ENCODE measurements at regions not wholly inside any gene's neighbourhood (a gene's known extent, or its start where the extent isn't known, plus 50 kb on each side); places are given as distances from the start of the nearest gene placed in this dataset.

GRCh38 chr18:46388286-46388685, 268.7 kb downstream of the LOXHD1 start:
- H3K4me3 ChIP-seq = no peak overlapping the region
- no peak for DNase-seq (ENCODE audit: low read depth, low spot score)
- H3K36me3 ChIP-seq (ENCODE audit: insufficient read depth, low read length) = no peaks in the 10 kb centered on the region
- no peak overlapping the region for H3K27ac ChIP-seq
- H3K9me3 ChIP-seq (ENCODE audit: low read depth, low read length) = no peaks in the 10 kb centered on the region
- no peak overlapping the region for H3K9ac ChIP-seq (ENCODE audit: insufficient read length)
- TF ChIP-seq POLR2AphosphoS5 (IDR thresholded peaks at IDR 0.05; ENCODE audit: borderline replicate concordance, low read depth, low read length) = no peak
- no peak for TF ChIP-seq FOXP2 (optimal IDR thresholded peaks at IDR 0.05; ENCODE audit: control extremely low read depth, extremely low read length, insufficient read depth)
- no peak for TF ChIP-seq EZH2 (IDR thresholded peaks at IDR 0.05)

DNA sequence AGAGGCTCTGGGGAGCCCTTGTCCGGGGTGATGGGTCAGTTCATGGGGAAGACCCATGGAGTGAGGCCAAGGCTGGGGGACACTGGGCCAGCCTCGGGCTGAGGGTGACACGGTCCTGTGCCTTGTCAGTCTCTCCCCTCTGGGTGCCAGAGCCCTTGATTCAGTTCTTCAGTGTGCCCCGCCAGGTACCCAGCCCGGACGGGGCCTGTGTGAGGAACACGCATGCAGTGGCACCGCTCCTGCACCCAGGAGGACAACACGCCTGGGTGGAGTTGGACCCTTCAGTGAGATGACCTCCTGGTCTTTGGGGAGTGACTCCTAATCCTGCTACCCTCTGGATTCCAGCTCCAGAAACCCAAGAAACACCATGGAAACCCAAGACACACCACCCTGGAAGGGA, 264.4 kb downstream of the LOXHD1 start:
- H3K4me3 ChIP-seq = no peak overlapping the region
- no peaks in the 10 kb centered on the region for H3K9me3 ChIP-seq (ENCODE audit: low read depth, low read length)
- no peak overlapping the region for H3K27ac ChIP-seq
- DNase-seq (ENCODE audit: low read depth, low spot score) = no peak
- no peaks in the 10 kb centered on the region for H3K36me3 ChIP-seq (ENCODE audit: insufficient read depth, low read length)
- TF ChIP-seq POLR2AphosphoS5 (IDR thresholded peaks at IDR 0.05; ENCODE audit: borderline replicate concordance, low read depth, low read length) (no peak), FOXP2 (optimal IDR thresholded peaks at IDR 0.05; ENCODE audit: control extremely low read depth, extremely low read length, insufficient read depth) (no peak), EZH2 (IDR thresholded peaks at IDR 0.05) (no peak)
- no peak overlapping the region for H3K9ac ChIP-seq (ENCODE audit: insufficient read length)

DNA sequence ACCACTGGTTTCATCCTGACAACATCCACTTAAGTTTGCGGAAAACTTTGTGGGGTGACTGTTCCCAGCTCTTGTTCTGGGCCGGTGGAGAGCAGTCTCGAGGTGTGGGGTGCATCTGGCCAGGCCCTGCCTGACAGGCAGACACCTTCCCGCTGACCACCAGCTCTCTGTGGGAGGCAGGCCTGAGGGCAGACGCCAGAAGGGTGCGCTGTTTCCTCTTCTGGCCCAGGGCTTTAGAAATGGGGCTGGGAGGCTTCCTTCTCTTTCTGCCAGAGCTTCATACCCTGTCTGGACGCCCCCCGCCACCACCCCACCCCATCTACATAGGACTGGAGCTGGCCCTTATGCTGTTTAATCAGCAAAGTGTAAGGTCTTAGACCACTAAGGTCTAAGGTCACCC, 263.8 kb downstream of the LOXHD1 start:
- Histone ChIP-seq H3K9ac (ENCODE audit: insufficient read length) (no peak overlapping the region), H3K27ac (no peak overlapping the region), H3K9me3 (ENCODE audit: low read depth, low read length) (no peaks in the 10 kb centered on the region), H3K4me3 (no peak overlapping the region), H3K36me3 (ENCODE audit: insufficient read depth, low read length) (no peaks in the 10 kb centered on the region)
- TF ChIP-seq EZH2 (IDR thresholded peaks at IDR 0.05) = no peak
- TF ChIP-seq FOXP2 (optimal IDR thresholded peaks at IDR 0.05; ENCODE audit: control extremely low read depth, extremely low read length, insufficient read depth) = no peak
- TF ChIP-seq POLR2AphosphoS5 (IDR thresholded peaks at IDR 0.05; ENCODE audit: borderline replicate concordance, low read depth, low read length) = no peak
- no peak for DNase-seq (ENCODE audit: low read depth, low spot score)

DNA sequence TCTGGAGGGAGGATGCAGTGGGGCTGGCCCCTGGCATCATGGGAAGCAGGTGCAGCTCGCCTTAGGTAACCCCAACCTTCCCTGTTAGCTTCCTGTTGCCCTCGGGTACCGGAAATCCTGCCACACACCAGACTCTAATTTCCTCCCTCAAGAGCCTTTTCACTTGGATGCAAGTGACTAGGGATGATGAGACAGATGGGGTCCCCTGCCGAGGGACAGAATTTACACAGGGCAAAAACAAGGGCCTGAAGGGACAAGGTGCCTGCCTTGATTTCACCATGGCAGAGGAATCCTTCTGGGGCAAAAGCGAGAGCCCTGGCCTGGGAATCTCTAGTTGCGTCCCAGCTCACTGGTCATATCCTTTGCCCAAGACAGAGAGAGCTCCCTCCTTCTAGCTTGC, 263.1 kb downstream of the LOXHD1 start:
- TF ChIP-seq POLR2AphosphoS5 (IDR thresholded peaks at IDR 0.05; ENCODE audit: borderline replicate concordance, low read depth, low read length) = no peak
- TF ChIP-seq FOXP2 (optimal IDR thresholded peaks at IDR 0.05; ENCODE audit: control extremely low read depth, extremely low read length, insufficient read depth) = no peak
- no peak for TF ChIP-seq EZH2 (IDR thresholded peaks at IDR 0.05)
- Histone ChIP-seq H3K9ac (ENCODE audit: insufficient read length) (no peak overlapping the region), H3K27ac (no peak overlapping the region), H3K4me3 (no peak overlapping the region), H3K9me3 (ENCODE audit: low read depth, low read length) (no peaks in the 10 kb centered on the region), H3K36me3 (ENCODE audit: insufficient read depth, low read length) (no peaks in the 10 kb centered on the region)
- no peak for DNase-seq (ENCODE audit: low read depth, low spot score)

DNA sequence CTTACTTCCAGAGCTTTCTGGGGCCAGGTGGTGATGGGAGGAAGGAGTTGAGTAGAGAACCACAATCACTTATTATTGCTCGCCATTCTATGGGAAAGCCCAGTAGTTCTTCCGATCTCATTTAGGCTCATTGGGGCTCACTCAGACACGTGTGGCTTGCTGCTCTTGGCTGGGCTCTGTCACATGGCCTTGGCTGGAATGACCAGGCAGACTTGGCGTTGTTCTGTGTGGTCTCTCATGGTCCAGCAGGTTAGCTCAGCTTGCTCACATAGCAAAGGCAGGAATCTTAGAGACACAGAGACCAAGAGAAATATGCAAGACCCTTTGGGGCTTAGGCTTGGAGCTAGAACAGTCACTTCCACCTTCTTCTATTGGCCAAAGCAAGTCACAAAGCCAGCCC, 261.2 kb downstream of the LOXHD1 start:
- no peak overlapping the region for H3K9ac ChIP-seq (ENCODE audit: insufficient read length)
- no peak overlapping the region for H3K4me3 ChIP-seq
- TF ChIP-seq EZH2 (IDR thresholded peaks at IDR 0.05) = no peak
- no peak for TF ChIP-seq POLR2AphosphoS5 (IDR thresholded peaks at IDR 0.05; ENCODE audit: borderline replicate concordance, low read depth, low read length)
- no peak for TF ChIP-seq FOXP2 (optimal IDR thresholded peaks at IDR 0.05; ENCODE audit: control extremely low read depth, extremely low read length, insufficient read depth)
- H3K9me3 ChIP-seq (ENCODE audit: low read depth, low read length) = no peaks in the 10 kb centered on the region
- no peaks in the 10 kb centered on the region for H3K36me3 ChIP-seq (ENCODE audit: insufficient read depth, low read length)
- no peak for DNase-seq (ENCODE audit: low read depth, low spot score)
- no peak overlapping the region for H3K27ac ChIP-seq

GRCh38 chr18:46397174-46397573, 259.8 kb downstream of the LOXHD1 start:
- no peak for DNase-seq (ENCODE audit: low read depth, low spot score)
- H3K36me3 ChIP-seq (ENCODE audit: insufficient read depth, low read length) = no peaks in the 10 kb centered on the region
- no peak overlapping the region for H3K4me3 ChIP-seq
- no peak overlapping the region for H3K27ac ChIP-seq
- no peaks in the 10 kb centered on the region for H3K9me3 ChIP-seq (ENCODE audit: low read depth, low read length)
- no peak overlapping the region for H3K9ac ChIP-seq (ENCODE audit: insufficient read length)
- no peak for TF ChIP-seq FOXP2 (optimal IDR thresholded peaks at IDR 0.05; ENCODE audit: control extremely low read depth, extremely low read length, insufficient read depth)
- no peak for TF ChIP-seq EZH2 (IDR thresholded peaks at IDR 0.05)
- no peak for TF ChIP-seq POLR2AphosphoS5 (IDR thresholded peaks at IDR 0.05; ENCODE audit: borderline replicate concordance, low read depth, low read length)

GRCh38 chr18:46398005-46398404, 259.0 kb downstream of the LOXHD1 start:
- Histone ChIP-seq H3K36me3 (ENCODE audit: insufficient read depth, low read length) (no peaks in the 10 kb centered on the region), H3K27ac (no peak overlapping the region), H3K9me3 (ENCODE audit: low read depth, low read length) (no peaks in the 10 kb centered on the region), H3K9ac (ENCODE audit: insufficient read length) (no peak overlapping the region), H3K4me3 (no peak overlapping the region)
- DNase-seq (ENCODE audit: low read depth, low spot score) = no peak
- TF ChIP-seq EZH2 (IDR thresholded peaks at IDR 0.05) (no peak), POLR2AphosphoS5 (IDR thresholded peaks at IDR 0.05; ENCODE audit: borderline replicate concordance, low read depth, low read length) (no peak), FOXP2 (optimal IDR thresholded peaks at IDR 0.05; ENCODE audit: control extremely low read depth, extremely low read length, insufficient read depth) (no peak)

GRCh38 chr18:46398625-46399024, 258.4 kb downstream of the LOXHD1 start:
- Histone ChIP-seq H3K27ac (no peak overlapping the region), H3K36me3 (ENCODE audit: insufficient read depth, low read length) (no peaks in the 10 kb centered on the region), H3K9me3 (ENCODE audit: low read depth, low read length) (no peaks in the 10 kb centered on the region), H3K4me3 (no peak overlapping the region), H3K9ac (ENCODE audit: insufficient read length) (no peak overlapping the region)
- DNase-seq (ENCODE audit: low read depth, low spot score) = no peak
- TF ChIP-seq EZH2 (IDR thresholded peaks at IDR 0.05) (no peak), FOXP2 (optimal IDR thresholded peaks at IDR 0.05; ENCODE audit: control extremely low read depth, extremely low read length, insufficient read depth) (no peak)

- no peak overlapping the region for H3K9ac ChIP-seq (ENCODE audit: insufficient read length)
- DNase-seq (ENCODE audit: low read depth, low spot score) = no peak
- H3K4me3 ChIP-seq = no peak overlapping the region
- H3K36me3 ChIP-seq (ENCODE audit: insufficient read depth, low read length) = no peaks in the 10 kb centered on the region
- no peaks in the 10 kb centered on the region for H3K9me3 ChIP-seq (ENCODE audit: low read depth, low read length)
- no peak overlapping the region for H3K27ac ChIP-seq
- TF ChIP-seq EZH2 (IDR thresholded peaks at IDR 0.05) (no peak), POLR2AphosphoS5 (IDR thresholded peaks at IDR 0.05; ENCODE audit: borderline replicate concordance, low read depth, low read length) (no peak), FOXP2 (optimal IDR thresholded peaks at IDR 0.05; ENCODE audit: control extremely low read depth, extremely low read length, insufficient read depth) (no peak)
Measured at GRCh38 chr18:46399303-46399702, 257.7 kb downstream of the LOXHD1 start.
